Urinary bladder (tissue), 3 donors: ENCODE measurements at regions not wholly inside any gene's neighbourhood (a gene's known extent, or its start where the extent isn't known, plus 50 kb on each side); places are given as distances from the start of the nearest gene placed in this dataset.

Source experiments
- DNase-seq: peaks from one replicate; pipeline ENCODE4 v3.0.0-alpha.2; 2015; ENCODE audit errors: extremely low spot score
- H3K27ac ChIP-seq: one replicate; pipeline ENCODE4 v1.5.1; 2013; ENCODE audit warnings: low read depth, mild to moderate bottlenecking, moderate library complexity
- H3K36me3 ChIP-seq: one replicate; pipeline ENCODE4 v1.6.1; 2013; ENCODE audit warnings: mild to moderate bottlenecking, moderate library complexity; ENCODE audit not compliant: insufficient read depth
- H3K4me1 ChIP-seq: one replicate; pipeline ENCODE4 v1.6.1; 2013; ENCODE audit warnings: mild to moderate bottlenecking, moderate library complexity; ENCODE audit not compliant: insufficient read depth
- H3K4me3 ChIP-seq: one replicate; pipeline ENCODE4 v1.5.1; 2013; ENCODE audit warnings: low read depth, low read length
- WGBS: extraction: QIAGEN DNeasy Blood & Tissue Kit; methylation state at CpG from one replicate; pipeline ENCODE4 v1.1.7; 2013; 5-methylcytosine and 5-hydroxymethylcytosine counted together
- donor health status: healthy with polysubstance abuse.
- donor health status: healthy.

- no peak for DNase-seq
- WGBS, result 52% methylated on average over 2 of the region's 2 CpGs
- Histone ChIP-seq H3K4me3 (no peak overlapping the region), H3K27ac (no peak overlapping the region), H3K4me1 (no peaks in the 10 kb centered on the region), H3K36me3 (no peaks in the 10 kb centered on the region)
Measured at GRCh38 chr4:33160126-33160525, 2440.0 kb downstream of the PCDH7 start.

- Histone ChIP-seq H3K4me3 (no peak overlapping the region), H3K4me1 (no peaks in the 10 kb centered on the region), H3K27ac (no peak overlapping the region), H3K36me3 (no peaks in the 10 kb centered on the region)
- 97% methylated on average over 4 of the region's 4 CpGs for WGBS
- no peak for DNase-seq
Measured at GRCh38 chr4:33161202-33161601, 2441.0 kb downstream of the PCDH7 start.

- Histone ChIP-seq H3K4me1 (no peaks in the 10 kb centered on the region), H3K4me3 (no peak overlapping the region), H3K27ac (no peak overlapping the region), H3K36me3 (no peaks in the 10 kb centered on the region)
- no peak for DNase-seq
Measured at GRCh38 chr4:33162122-33162521, 2442.0 kb downstream of the PCDH7 start.

- 84% methylated on average over 1 of the region's 1 CpG for WGBS
- no peak overlapping the region for H3K27ac ChIP-seq
- no peaks in the 10 kb centered on the region for H3K4me1 ChIP-seq
- DNase-seq, result no peak
- H3K36me3 ChIP-seq, result no peaks in the 10 kb centered on the region
- no peak overlapping the region for H3K4me3 ChIP-seq
Measured at GRCh38 chr4:33171873-33172525, 2451.8 kb downstream of the PCDH7 start.

GRCh38 chr4:33176566-33176965, 2456.4 kb downstream of the PCDH7 start:
- H3K36me3 ChIP-seq, result no peaks in the 10 kb centered on the region
- H3K4me1 ChIP-seq, result no peaks in the 10 kb centered on the region
- no peak overlapping the region for H3K27ac ChIP-seq
- 37% methylated on average over 1 of the region's 1 CpG for WGBS
- H3K4me3 ChIP-seq, result no peak overlapping the region
- DNase-seq, result no peak

GRCh38 chr4:33184657-33185290, 2464.6 kb downstream of the PCDH7 start:
- no peak overlapping the region for H3K4me3 ChIP-seq
- no peak for DNase-seq
- WGBS, result 68% methylated on average over 2 of the region's 2 CpGs
- H3K36me3 ChIP-seq, result no peaks in the 10 kb centered on the region
- H3K27ac ChIP-seq, result no peak overlapping the region
- H3K4me1 ChIP-seq, result no peaks in the 10 kb centered on the region

- H3K27ac ChIP-seq, result no peak overlapping the region
- DNase-seq, result no peak
- H3K36me3 ChIP-seq, result no peaks in the 10 kb centered on the region
- no peak overlapping the region for H3K4me3 ChIP-seq
- no peaks in the 10 kb centered on the region for H3K4me1 ChIP-seq
Measured at GRCh38 chr4:33187035-33187434, 2466.9 kb downstream of the PCDH7 start.

- H3K27ac ChIP-seq, result no peak overlapping the region
- H3K4me1 ChIP-seq, result no peaks in the 10 kb centered on the region
- no peaks in the 10 kb centered on the region for H3K36me3 ChIP-seq
- no peak overlapping the region for H3K4me3 ChIP-seq
- DNase-seq, result no peak
- WGBS, result 88% methylated on average over 6 of the region's 6 CpGs
Measured at GRCh38 chr4:33188733-33189132, 2468.6 kb downstream of the PCDH7 start.

- no peak for DNase-seq
- no peaks in the 10 kb centered on the region for H3K36me3 ChIP-seq
- H3K27ac ChIP-seq, result no peak overlapping the region
- WGBS, result 100% methylated on average over 1 of the region's 1 CpG
- H3K4me3 ChIP-seq, result no peak overlapping the region
- H3K4me1 ChIP-seq, result no peaks in the 10 kb centered on the region
Measured at GRCh38 chr4:33189169-33189568, 2469.0 kb downstream of the PCDH7 start.

GRCh38 chr4:33193109-33193508, 2472.9 kb downstream of the PCDH7 start:
- no peak for DNase-seq
- WGBS, result 77% methylated on average over 2 of the region's 2 CpGs
- Histone ChIP-seq H3K36me3 (no peaks in the 10 kb centered on the region), H3K4me3 (no peak overlapping the region), H3K27ac (no peak overlapping the region), H3K4me1 (no peaks in the 10 kb centered on the region)

- Histone ChIP-seq H3K36me3 (no peaks in the 10 kb centered on the region), H3K27ac (no peak overlapping the region), H3K4me1 (no peaks in the 10 kb centered on the region), H3K4me3 (no peak overlapping the region)
- no peak for DNase-seq
Measured at GRCh38 chr4:33200377-33200776, 2480.2 kb downstream of the PCDH7 start.

GRCh38 chr4:33218238-33218637, 2498.1 kb downstream of the PCDH7 start:
- no peak for DNase-seq
- no peaks in the 10 kb centered on the region for H3K36me3 ChIP-seq
- WGBS, result 67% methylated on average over 5 of the region's 5 CpGs
- H3K4me3 ChIP-seq, result no peak overlapping the region
- H3K4me1 ChIP-seq, result no peaks in the 10 kb centered on the region
- no peak overlapping the region for H3K27ac ChIP-seq

GRCh38 chr4:33226133-33226532, 2506.0 kb downstream of the PCDH7 start:
- H3K4me1 ChIP-seq, result no peaks in the 10 kb centered on the region
- H3K27ac ChIP-seq, result no peak overlapping the region
- no peak for DNase-seq
- WGBS, result 83% methylated on average over 2 of the region's 2 CpGs
- H3K36me3 ChIP-seq, result no peaks in the 10 kb centered on the region
- no peak overlapping the region for H3K4me3 ChIP-seq

- no peak for DNase-seq
- 94% methylated on average over 1 of the region's 1 CpG for WGBS
- no peak overlapping the region for H3K27ac ChIP-seq
Measured at GRCh38 chr4:33226783-33227182, 2506.6 kb downstream of the PCDH7 start.

GRCh38 chr4:33255094-33255493, 2534.9 kb downstream of the PCDH7 start:
- 94% methylated on average over 10 of the region's 10 CpGs for WGBS
- Histone ChIP-seq H3K36me3 (no peaks in the 10 kb centered on the region), H3K4me3 (no peak overlapping the region), H3K4me1 (no peaks in the 10 kb centered on the region), H3K27ac (no peak overlapping the region)
- no peak for DNase-seq

More at GRCh38 chr4:33226783-33227182, 2506.6 kb downstream of the PCDH7 start:
- Histone ChIP-seq H3K4me3 (no peak overlapping the region), H3K36me3 (no peaks in the 10 kb centered on the region), H3K4me1 (no peaks in the 10 kb centered on the region)
